C1 segment of cervical spinal cord (tissue), 14 donors: ENCODE measurements at regions not wholly inside any gene's neighbourhood (a gene's known extent, or its start where the extent isn't known, plus 50 kb on each side); places are given as distances from the start of the nearest gene placed in this dataset.
"Not testable (repeated sequence)": the region's sequence is repeated elsewhere in the genome, so short reads cannot be mapped to it uniquely, and the experiment has no call there.

Source experiments
- DNase-seq, 14 donors: peaks; one replicate each; lab custom pipeline; 2025; lab: John Stamatoyannopoulos, UW

GRCh38 chr2:124967325-124967724, 942.2 kb downstream of the CNTNAP5 start:
- no peak for DNase-seq

GRCh38 chr2:124970030-124970429, 944.9 kb downstream of the CNTNAP5 start:
- peak in 3 of 14 donors; percentile 7 to 53 (median 18) for DNase-seq

GRCh38 chr2:124973396-124973795, 948.3 kb downstream of the CNTNAP5 start:
- DNase-seq, result no peak

GRCh38 chr2:124975224-124975623, 950.1 kb downstream of the CNTNAP5 start:
- no peak for DNase-seq

- DNase-seq, result no peak
Measured at GRCh38 chr2:124975648-124976047, 950.6 kb downstream of the CNTNAP5 start.

GRCh38 chr2:124978597-124978996, 953.5 kb downstream of the CNTNAP5 start:
- no peak for DNase-seq

GRCh38 chr2:124983595-124983994, 958.5 kb downstream of the CNTNAP5 start:
- no peak for DNase-seq

- no peak for DNase-seq
Measured at GRCh38 chr2:124985270-124985669, 960.2 kb downstream of the CNTNAP5 start.

- DNase-seq, result no peak
Measured at GRCh38 chr2:124986136-124986535, 961.0 kb downstream of the CNTNAP5 start.

- not testable (repeated sequence) for DNase-seq
Measured at GRCh38 chr2:124986870-124987269, 961.8 kb downstream of the CNTNAP5 start.

GRCh38 chr2:124987436-124987835, 962.3 kb downstream of the CNTNAP5 start:
- DNase-seq, result not testable (repeated sequence)

GRCh38 chr2:124988111-124988510, 963.0 kb downstream of the CNTNAP5 start:
- no peak for DNase-seq

- no peak for DNase-seq
Measured at GRCh38 chr2:124988794-124989193, 963.7 kb downstream of the CNTNAP5 start.

- no peak for DNase-seq
Measured at GRCh38 chr2:124993809-124994208, 968.7 kb downstream of the CNTNAP5 start.

GRCh38 chr2:124995185-124995912, 970.3 kb downstream of the CNTNAP5 start:
- DNase-seq, result no peak

- DNase-seq, result no peak
Measured at GRCh38 chr2:124996406-124996805, 971.3 kb downstream of the CNTNAP5 start.

- DNase-seq, result no peak
Measured at GRCh38 chr2:124999906-125000305, 974.8 kb downstream of the CNTNAP5 start.

- DNase-seq, result no peak
Measured at GRCh38 chr2:125004106-125004800, 979.2 kb downstream of the CNTNAP5 start.

- DNase-seq, result no peak
Measured at GRCh38 chr2:125006676-125007075, 981.6 kb downstream of the CNTNAP5 start.

- DNase-seq, result not testable (repeated sequence)
Measured at GRCh38 chr2:125028721-125029120, 1003.6 kb downstream of the CNTNAP5 start.

- DNase-seq, result no peak
Measured at GRCh38 chr2:125033871-125034270, 1008.8 kb downstream of the CNTNAP5 start.

GRCh38 chr2:125037135-125037653, 1012.1 kb downstream of the CNTNAP5 start:
- no peak for DNase-seq

GRCh38 chr2:125041846-125042245, 1016.8 kb downstream of the CNTNAP5 start:
- DNase-seq, result no peak
